ENCODE measurements at regions not wholly inside any gene's neighbourhood (a gene's known extent, or its start where the extent isn't known, plus 50 kb on each side); places are given as distances from the start of the nearest gene placed in this dataset.

DNA sequence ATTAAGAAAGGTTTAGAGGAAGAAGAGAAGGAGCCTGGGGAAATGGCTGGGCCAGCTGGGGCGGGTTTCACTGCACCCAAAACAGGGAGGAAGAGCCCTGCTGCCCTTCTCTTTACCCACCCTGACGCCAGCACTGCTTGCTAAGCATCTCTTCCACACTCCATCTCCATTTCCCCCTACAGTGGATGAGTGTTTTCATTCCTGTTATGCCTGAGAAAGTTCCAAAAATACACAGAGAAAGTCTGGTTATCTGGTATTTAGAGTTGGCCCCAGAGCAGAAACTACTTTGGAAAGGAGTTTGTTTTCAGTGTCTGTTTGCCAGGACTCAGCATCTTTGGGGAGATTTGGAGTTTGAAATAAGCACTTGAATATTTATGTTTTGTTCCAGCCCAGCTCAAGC, 451.0 kb downstream of the SLC4A3 start:
- intact Hi-C loops (cut with DNase I; ENCODE audit: low total_unique reads) = no loop called here
- Histone ChIP-seq H3K27ac (no peak overlapping the region), H3K36me3 (no peaks in the 10 kb centered on the region), H3K4me1 (peaks cover 0 to 7% (median 0%) of the 10 kb centered on the region in 6 donors), H3K27me3 (replicated peaks in 1 of 7) (no peaks in the 10 kb centered on the region), H3K9me3 (no peaks in the 10 kb centered on the region), H3K4me3 (no peak overlapping the region)
- WGBS, 5 donors = 67 to 82% (median 72%) methylated on average over 2 of the region's 2 CpGs
- no peak for DNase-seq
- TF ChIP-seq, protein P1, sequence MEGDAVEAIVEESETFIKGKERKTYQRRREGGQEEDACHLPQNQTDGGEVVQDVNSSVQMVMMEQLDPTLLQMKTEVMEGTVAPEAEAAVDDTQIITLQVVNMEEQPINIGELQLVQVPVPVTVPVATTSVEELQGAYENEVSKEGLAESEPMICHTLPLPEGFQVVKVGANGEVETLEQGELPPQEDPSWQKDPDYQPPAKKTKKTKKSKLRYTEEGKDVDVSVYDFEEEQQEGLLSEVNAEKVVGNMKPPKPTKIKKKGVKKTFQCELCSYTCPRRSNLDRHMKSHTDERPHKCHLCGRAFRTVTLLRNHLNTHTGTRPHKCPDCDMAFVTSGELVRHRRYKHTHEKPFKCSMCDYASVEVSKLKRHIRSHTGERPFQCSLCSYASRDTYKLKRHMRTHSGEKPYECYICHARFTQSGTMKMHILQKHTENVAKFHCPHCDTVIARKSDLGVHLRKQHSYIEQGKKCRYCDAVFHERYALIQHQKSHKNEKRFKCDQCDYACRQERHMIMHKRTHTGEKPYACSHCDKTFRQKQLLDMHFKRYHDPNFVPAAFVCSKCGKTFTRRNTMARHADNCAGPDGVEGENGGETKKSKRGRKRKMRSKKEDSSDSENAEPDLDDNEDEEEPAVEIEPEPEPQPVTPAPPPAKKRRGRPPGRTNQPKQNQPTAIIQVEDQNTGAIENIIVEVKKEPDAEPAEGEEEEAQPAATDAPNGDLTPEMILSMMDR (IDR thresholded peaks at IDR 0.05 in 8 of 11, conservative IDR thresholded peaks at IDR 0.05 in 3 of 11) = no peak

- WGBS, 5 donors = 68 to 86% (median 79%) methylated on average over 1 of the region's 1 CpG
- TF ChIP-seq POLR2A (IDR thresholded peaks at IDR 0.05) (no peak), POLR2AphosphoS5 (IDR thresholded peaks at IDR 0.05) (no peak)
- TF ChIP-seq, protein P1 (IDR thresholded peaks at IDR 0.05 in 8 of 11, conservative IDR thresholded peaks at IDR 0.05 in 3 of 11) = no peak
These were observed 452.2 kb downstream of the SLC4A3 start for GRCh38 chr2:220079595-220079994.

DNA sequence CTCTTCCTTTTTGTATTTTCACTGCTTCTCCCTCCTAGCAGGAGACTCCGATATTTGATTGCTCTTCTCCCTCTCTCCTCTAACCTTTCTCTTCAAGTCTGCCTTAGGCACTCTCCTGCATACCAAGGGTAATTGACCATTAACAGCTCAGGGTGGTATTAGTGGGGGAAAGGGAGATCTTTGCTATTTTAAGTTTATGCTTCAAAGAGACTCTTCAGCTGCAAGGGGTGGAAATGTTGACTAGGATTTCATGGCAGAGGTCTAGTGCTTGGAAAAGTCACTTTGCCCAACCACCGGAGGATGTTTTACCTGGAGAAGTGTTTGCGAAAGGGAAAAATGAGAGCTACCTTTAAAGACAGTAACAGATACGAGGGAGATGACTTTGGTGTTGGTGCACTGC, 453.7 kb downstream of the SLC4A3 start:
- intact Hi-C loops (cut with DNase I; ENCODE audit: low total_unique reads) = no loop called here
- peaks cover 0 to 7% (median 0%) of the 10 kb centered on the region in 6 donors for H3K4me1 ChIP-seq
- H3K27me3 ChIP-seq (replicated peaks in 1 of 7) = no peaks in the 10 kb centered on the region
- H3K27ac ChIP-seq = no peak overlapping the region
- H3K9me3 ChIP-seq = no peaks in the 10 kb centered on the region
- 87 to 94% (median 92%) methylated on average over 4 of the region's 4 CpGs for WGBS, 5 donors
- DNase-seq = no peak
- TF ChIP-seq POLR2AphosphoS5 (IDR thresholded peaks at IDR 0.05) (no peak), POLR2A (IDR thresholded peaks at IDR 0.05) (no peak)
- TF ChIP-seq, protein P1 (IDR thresholded peaks at IDR 0.05 in 8 of 11, conservative IDR thresholded peaks at IDR 0.05 in 3 of 11) = no peak
- no peak overlapping the region for H3K4me3 ChIP-seq
- no peaks in the 10 kb centered on the region for H3K36me3 ChIP-seq

More at GRCh38 chr2:220079595-220079994, 452.2 kb downstream of the SLC4A3 start:
- H3K4me3 ChIP-seq = no peak overlapping the region
- no peak for DNase-seq
- no peak overlapping the region for H3K27ac ChIP-seq
- no peaks in the 10 kb centered on the region for H3K27me3 ChIP-seq (replicated peaks in 1 of 7)
- intact Hi-C loops (cut with DNase I; ENCODE audit: low total_unique reads) = no loop called here
- peaks cover 0 to 7% (median 0%) of the 10 kb centered on the region in 6 donors for H3K4me1 ChIP-seq
- H3K36me3 ChIP-seq = no peaks in the 10 kb centered on the region
- H3K9me3 ChIP-seq = no peaks in the 10 kb centered on the region

DNA sequence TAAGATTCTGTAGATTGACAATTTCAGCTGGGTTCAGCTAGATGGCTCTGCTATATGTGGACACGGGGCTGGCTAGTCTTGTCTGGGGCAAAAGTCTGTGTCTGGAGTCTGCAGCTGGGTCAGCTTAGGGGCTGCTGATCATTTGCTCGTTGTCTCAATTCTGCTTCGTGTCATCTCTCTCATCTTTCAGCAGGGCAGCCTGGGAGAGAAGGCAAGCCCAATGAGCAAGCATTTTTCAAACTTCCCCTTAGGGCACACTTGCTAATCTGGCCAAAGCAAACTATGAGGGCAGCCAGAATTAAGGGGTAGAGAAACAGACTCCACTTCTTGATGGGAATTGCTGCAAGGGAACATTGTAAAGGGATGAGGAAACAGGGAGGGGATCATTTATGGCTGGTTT, 462.6 kb downstream of the SLC4A3 start:
- intact Hi-C loops (cut with DNase I; ENCODE audit: low total_unique reads) = no loop called here
- Histone ChIP-seq H3K27me3 (replicated peaks in 1 of 7) (no peaks in the 10 kb centered on the region), H3K36me3 (no peaks in the 10 kb centered on the region), H3K27ac (no peak overlapping the region), H3K9me3 (no peaks in the 10 kb centered on the region), H3K4me1 (no peaks in the 10 kb centered on the region), H3K4me3 (no peak overlapping the region)
- TF ChIP-seq, protein P1 (IDR thresholded peaks at IDR 0.05 in 8 of 11, conservative IDR thresholded peaks at IDR 0.05 in 3 of 11) = no peak
- TF ChIP-seq POLR2AphosphoS5 (IDR thresholded peaks at IDR 0.05) (no peak), POLR2A (IDR thresholded peaks at IDR 0.05) (no peak)
- DNase-seq = no peak
- WGBS, 5 donors = 24 to 43% (median 32%) methylated on average over 3 of the region's 3 CpGs
